Activated effector memory CD4-positive, alpha-beta T cell treated with anti-CD3 and anti-CD28 coated beads, Interleukin-2, amount 50 U/mL, for 16 hours (primary cell): ENCODE measurements at regions not wholly inside any gene's neighbourhood (a gene's known extent, or its start where the extent isn't known, plus 50 kb on each side); places are given as distances from the start of the nearest gene placed in this dataset.

Experiments used
- DNase-seq: peaks from one replicate; pipeline ENCODE4 v3.0.0-alpha.2; 2020

DNA sequence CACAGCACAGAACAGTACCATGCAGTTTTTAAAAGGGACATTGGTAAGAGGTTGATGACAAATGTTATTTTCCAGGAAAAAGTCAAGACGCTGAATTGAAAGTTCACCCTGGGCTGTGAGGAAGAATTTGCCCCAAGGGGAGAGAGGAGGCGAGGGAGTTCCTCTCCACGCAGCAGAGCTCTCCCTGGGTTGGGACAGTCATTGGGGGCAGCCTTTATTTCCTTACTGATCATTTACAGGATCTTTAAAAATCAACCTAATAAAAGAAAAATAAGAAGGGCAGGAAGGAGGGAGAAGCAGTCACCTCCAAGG lies 49.9 kb upstream of the WNT7B start:
- no peak for DNase-seq

DNA sequence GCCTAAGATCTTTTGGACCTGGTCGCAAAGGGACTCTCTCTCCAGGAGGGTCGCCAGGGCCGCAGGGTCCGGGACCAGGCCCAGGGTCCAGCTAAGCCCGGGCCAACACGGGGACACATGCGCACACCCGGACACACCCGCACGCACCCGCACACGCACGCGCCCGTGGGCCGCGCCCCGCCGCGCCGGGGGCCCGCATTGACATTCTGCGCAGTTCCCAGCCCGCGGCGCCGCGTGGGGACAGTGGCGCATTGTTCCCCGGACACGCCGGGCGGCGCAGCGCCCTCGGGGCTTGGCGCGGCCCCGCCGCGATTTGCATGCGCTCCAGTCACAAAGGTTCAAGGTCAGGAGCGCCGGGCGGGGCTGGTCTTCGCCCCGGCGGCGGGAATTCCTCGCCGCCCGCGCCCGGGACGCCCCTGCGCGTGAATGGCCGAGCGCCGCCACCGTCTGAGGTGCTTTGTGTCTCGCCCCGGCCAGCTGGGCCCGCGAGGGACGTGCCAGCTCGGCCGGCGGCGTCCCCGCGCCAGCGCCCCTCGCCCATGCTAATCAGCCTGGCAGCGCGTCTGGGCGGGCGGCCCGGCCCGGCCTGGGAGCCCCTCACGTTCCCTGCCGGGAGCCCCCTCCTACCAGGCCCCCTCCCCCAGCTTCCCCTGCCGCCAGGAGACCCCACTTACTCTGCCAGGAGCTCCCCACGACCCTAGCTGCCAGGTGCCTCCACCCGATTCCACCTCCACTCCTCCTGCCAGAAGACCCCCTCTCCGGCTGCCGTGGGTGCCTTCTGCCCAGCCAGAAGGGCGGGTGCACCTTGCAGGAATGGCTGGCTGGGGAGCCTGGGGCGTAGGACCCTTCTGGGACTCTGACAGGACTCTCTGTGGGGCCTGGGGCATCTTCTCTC lies 50.5 kb upstream of the WNT7B start:
- peak; percentile 58 for DNase-seq

DNA sequence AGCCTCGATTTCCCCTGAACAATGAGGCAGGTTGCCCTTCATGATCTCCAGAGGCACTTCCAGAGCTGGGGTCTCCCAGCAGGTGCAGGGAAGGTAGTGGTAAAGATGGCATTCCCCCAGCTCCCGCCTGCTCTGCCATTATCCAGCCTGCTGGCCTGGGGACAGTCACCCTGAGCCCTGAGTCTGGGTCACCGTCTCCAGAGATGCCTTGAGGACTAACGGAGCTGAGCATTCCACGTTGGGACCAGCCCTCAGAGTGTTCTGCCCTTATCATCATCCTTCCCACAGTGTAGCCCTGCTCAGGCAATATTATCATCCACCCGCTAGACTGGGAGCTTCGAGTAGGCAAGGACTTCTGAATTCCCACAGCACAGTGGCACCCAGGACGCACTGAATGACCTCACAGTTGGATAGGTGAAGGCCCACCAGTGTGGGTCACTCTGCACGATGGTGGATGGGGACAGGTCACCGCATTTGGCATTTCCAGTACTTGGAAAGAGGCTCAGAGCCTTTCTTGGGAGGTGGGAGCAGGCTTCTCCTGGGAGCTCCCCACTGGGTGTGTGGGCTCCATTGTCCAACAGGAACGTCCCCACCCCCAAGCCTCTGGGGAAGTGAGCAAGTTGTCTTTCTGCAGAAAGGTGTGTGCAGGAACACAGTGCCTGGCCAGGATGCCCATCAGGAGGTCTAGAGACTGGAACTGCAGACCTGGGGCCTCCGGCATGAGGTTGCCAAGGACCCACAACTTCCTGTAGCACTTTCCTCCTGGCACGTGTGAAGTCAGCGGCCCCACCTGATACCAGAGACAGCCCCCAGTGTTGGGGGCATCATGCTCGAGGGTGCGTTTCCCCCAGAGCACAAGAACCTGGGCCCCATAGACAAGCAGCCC lies 51.4 kb upstream of the WNT7B start:
- peak; percentile 41 for DNase-seq

DNA sequence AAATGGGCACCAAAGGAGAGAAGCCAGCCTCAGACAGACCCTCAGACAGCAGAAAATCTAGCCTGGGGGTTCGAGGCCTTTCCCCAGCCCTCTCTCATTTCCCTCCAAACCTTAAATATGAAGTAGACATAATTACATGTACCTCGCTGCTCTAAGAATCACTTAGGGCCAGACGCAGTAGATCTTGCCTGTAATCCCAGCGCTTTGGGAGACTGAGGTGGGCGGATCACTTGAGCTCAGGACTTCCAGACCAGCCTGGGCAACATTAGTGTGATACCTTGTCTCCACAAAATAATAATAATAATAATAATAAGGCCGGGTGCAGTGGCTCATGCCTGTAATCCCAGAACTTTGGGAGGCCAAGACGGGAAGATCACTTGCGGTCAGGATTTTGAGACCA lies 52.1 kb upstream of the WNT7B start:
- DNase-seq: peak; percentile 16

DNA sequence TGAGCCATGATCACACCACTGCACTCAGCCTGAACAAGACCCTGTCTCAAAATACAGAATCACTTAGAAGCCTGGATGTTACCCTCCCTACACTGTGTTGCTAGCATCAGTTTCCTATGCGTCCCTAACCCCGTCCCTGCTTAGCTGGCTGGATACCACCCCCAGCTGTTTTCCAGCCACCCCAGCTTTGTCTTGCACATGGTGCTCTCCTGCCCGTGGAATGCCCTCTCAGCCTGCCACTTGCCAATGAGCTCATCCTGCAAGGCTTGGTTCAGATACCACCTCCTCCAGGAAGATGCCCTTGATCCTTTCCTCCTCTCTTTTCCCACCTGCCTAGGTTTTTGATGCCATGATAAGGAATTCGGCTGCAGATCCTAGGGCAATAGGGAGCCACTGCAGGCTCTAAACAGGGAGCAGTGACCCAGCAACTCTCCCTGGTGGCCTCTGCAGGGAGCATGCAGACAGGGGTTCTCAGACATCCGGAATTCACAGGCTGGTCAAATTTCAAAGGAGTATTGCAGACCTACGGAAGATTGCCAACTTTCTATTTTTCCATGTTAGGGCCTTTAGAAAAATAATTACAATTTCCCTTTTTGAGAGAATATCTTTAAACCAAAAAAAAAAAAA lies 52.7 kb upstream of the WNT7B start:
- peak; percentile 30 for DNase-seq

GRCh38 chr22:46030231-46030880 lies 53.4 kb upstream of the WNT7B start:
- DNase-seq: peak; percentile 37

DNA sequence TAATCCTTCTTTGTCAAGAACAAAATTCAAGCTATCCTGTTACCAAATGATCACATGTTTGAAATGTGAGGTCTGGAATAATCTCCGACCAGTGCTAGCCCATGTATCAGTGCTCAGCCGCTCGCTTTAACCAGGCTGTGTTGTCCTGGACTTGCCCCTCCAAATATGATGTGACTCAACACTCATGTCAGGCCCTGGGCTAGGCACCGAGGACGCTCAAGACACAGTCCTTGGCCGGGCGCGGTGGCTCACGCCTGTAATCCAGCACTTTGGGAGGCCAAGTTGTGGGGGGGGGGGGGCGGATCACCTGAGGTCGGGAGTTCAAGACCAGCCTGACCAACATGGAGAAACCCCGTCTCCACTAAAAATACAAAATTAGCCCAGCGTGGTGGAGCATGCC lies 54.1 kb upstream of the WNT7B start:
- DNase-seq: peak; percentile 57

DNA sequence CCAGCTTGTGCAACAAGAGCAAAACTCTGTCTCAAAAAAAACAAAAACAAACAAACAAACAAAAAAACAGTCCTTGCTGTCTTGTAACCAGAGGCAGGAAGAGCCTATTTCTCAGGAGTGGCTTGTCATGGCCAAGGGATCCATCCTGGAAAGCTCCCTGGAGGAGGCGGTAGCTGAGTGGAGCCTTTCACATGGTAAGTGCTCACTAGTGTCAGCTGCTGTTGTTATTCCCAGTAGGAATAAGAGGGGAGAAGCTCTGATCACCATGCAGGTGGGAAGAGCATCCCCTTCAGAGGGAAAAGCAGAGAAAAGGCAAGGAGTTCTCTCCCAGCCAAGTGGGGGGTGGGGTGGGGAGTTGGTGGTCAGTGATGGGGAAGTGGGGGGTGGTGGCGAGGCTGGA lies 54.6 kb upstream of the WNT7B start:
- peak; percentile 24 for DNase-seq

- DNase-seq: peak; percentile 54
Measured at GRCh38 chr22:46031965-46032851, 55.2 kb upstream of the WNT7B start.

DNA sequence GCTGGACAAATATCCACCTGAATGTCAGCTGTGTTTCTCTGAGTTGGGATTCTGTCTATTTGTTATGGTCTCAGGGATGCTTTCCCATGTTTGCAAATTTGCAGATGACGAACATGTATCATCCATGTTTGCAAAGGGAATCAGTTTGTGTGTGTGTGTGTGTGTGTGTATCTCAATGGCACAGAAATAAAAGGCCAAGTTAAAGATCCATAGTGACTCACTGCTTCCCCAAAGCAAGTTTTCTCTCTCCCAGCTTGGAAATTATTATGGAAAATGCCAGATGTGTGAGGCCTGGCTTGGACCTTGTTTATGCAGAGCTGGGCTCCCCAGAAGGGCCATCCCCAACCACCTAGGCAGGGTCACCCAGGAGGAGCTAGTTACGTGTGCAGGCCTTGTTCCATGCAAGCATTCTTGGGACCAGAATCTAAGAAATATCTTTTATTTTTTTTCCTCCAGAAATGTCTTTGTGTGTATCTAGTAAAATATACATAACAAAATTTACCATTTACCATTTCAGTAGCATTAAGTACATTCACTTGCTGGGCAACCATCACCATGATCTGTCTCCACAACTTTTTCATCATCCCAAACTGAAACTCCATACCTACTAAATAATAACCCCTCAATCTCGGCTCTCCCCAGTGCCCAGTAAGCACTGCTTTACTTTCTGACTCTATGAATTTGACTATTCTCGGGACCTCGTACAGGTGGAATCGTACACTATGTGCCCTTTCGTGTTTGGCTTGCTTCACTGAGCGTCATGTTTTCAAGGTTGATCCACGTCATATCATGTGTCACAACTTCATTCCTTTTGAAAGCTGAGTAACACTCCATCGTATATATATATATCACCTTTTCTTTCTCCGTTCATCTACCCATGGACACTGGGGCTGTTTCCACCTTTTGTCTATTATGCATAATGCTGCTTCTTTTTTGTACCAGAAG lies 56.6 kb upstream of the WNT7B start:
- peak; percentile 33 for DNase-seq

- peak; percentile 42 for DNase-seq
Measured at GRCh38 chr22:46034480-46034879, 57.5 kb upstream of the WNT7B start.

DNA sequence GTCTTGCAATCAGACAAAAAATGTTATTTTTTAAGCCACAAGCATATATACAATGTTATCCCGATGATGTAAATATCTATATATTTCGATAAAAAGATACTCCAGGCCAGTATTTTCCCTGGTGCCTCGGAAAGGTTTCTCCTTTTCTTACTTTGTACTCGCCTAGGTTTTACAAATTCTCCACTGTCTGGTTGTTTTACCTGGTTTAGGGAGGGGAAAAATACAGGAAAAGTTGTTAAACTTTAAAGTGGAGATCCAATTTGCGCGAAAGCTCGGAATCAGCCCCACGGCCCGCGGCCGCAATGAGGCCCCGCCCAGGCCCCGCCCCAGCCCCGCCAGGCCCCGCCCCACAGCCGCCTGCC lies 58.4 kb upstream of the WNT7B start:
- DNase-seq: no peak

- DNase-seq: peak; percentile 100
Measured at GRCh38 chr22:46035742-46036557, 59.0 kb upstream of the WNT7B start.

DNA sequence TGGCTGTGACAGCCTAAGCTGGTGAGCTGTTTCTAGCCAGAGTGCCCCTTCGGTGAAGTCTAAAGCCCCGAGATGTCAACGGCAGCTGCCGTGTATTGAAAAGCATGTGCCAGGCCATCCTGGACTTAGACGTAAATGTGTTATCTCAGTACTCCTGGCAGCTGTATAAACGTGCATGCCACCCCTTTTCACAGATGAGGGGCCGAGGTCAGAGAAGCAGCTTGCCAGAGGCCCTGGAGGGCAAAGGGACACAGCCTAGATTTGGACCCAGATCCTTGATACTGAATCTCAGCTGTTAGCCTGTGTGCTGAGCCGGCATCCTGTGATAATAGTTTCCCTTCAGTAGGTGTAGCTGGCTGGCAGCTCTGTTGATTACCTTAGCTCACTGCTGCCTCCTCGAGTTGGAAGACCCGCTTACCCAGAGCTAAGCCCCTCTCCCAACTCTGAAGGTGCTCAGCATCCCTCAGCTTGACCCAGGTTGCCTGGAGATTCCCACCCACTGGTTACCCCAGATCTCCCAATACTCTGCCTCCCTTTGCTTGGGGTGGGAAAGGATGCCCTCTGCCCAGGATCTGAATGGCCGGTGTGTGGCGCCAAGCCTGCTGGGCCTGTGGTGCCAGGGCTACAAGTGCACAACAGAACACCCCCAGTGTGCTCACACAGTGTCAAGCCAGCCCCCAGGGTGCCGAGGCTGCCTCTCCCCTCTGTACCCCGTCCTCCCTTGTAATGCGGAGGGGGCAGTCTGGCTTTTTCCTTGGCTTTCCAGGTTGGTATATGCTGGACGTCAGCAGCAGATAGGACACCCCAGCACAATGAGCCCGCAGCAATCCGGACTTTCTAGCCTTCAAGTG lies 59.8 kb upstream of the WNT7B start:
- peak; percentile 81 for DNase-seq

GRCh38 chr22:46038174-46038487 lies 61.2 kb upstream of the WNT7B start:
- DNase-seq: no peak

DNA sequence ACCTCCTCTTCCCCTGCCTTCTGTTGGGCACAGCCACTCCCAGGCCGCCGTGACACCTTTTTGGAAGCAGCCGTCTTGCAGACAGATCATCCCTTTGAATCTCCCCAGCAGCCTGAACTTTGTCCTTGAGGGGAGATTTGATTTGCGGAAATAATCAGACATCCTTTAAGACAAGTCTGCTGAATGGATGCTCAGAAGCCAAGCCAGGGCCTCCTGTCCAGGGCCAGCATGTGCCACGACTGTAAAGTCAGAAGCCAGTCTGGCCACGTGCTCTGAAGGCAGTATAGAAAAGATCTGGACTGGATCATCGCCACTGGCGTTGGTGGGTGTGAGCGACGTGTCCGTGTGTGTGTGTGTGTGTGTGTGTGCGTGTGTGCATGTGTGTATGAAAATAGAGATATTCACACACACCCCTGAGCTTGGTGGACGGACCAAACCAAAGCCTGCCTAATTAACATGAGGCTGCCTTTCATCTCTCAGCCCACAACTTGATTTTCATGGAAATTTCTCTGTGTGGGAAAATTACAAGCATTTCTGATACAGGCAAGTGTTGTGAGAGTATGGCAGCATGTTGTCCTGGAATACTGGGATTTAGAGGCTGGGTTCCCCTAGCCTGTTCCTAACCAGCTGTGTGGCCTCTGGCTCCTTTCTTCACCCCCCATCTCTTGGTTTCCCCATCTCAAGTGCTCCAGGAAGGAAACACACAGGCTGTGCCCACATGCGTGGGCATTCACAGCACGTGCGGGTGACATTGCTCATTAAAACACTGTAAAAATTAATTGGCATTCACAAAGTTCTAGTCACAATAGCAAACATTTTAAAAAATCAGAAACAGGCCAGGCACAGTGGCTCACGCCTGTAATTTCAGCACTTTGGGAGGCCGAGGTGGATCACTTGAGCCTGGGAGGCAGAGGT lies 61.8 kb upstream of the WNT7B start:
- peak; percentile 53 for DNase-seq

- no peak for DNase-seq
Measured at GRCh38 chr22:46039535-46039934, 62.6 kb upstream of the WNT7B start.
